ENCODE measurements at regions not wholly inside any gene's neighbourhood (a gene's known extent, or its start where the extent isn't known, plus 50 kb on each side); places are given as distances from the start of the nearest gene placed in this dataset.
A peak's percentile ranks its signal among the peaks of the same experiment; 100 is the strongest.

GRCh38 chr14:83541147-83541546, 1988.8 kb upstream of the FLRT2 start:
- no peak overlapping the region for H3K4me2 ChIP-seq (ENCODE audit: low read length)
- H3K4me3 ChIP-seq (ENCODE audit: low read length), result no peak overlapping the region
- no peak overlapping the region for H3K9ac ChIP-seq (ENCODE audit: low read depth, low read length)
- no peaks in the 10 kb centered on the region for H3K9me3 ChIP-seq (replicated peaks; ENCODE audit: low read length)
- no peaks in the 10 kb centered on the region for H3K27me3 ChIP-seq (ENCODE audit: control insufficient read depth, insufficient read depth, low read length)
- H3K4me1 ChIP-seq (ENCODE audit: control insufficient read depth, insufficient read depth, low read length), result no peaks in the 10 kb centered on the region
- no peaks in the 10 kb centered on the region for H3K36me3 ChIP-seq (ENCODE audit: insufficient read depth, low read length)

- Histone ChIP-seq H3K36me3 (ENCODE audit: insufficient read depth, low read length) (no peaks in the 10 kb centered on the region), H3K4me1 (ENCODE audit: control insufficient read depth, insufficient read depth, low read length) (peaks cover 8% of the 10 kb centered on the region), H3K27me3 (ENCODE audit: control insufficient read depth, insufficient read depth, low read length) (no peaks in the 10 kb centered on the region), H3K9me3 (replicated peaks; ENCODE audit: low read length) (no peaks in the 10 kb centered on the region), H3K4me3 (ENCODE audit: low read length) (no peak overlapping the region), H3K9ac (ENCODE audit: low read depth, low read length) (no peak overlapping the region), H3K4me2 (ENCODE audit: low read length) (peak overlapping the region; percentile 38)
Measured at GRCh38 chr14:83548061-83548839, 1981.7 kb upstream of the FLRT2 start.

- no peak overlapping the region for H3K9ac ChIP-seq (ENCODE audit: low read depth, low read length)
- no peaks in the 10 kb centered on the region for H3K36me3 ChIP-seq (ENCODE audit: insufficient read depth, low read length)
- peaks cover 3% of the 10 kb centered on the region for H3K9me3 ChIP-seq (replicated peaks; ENCODE audit: low read length)
- no peak overlapping the region for H3K4me3 ChIP-seq (ENCODE audit: low read length)
- H3K4me1 ChIP-seq (ENCODE audit: control insufficient read depth, insufficient read depth, low read length), result peaks cover 12% of the 10 kb centered on the region
- no peak overlapping the region for H3K4me2 ChIP-seq (ENCODE audit: low read length)
- H3K27me3 ChIP-seq (ENCODE audit: control insufficient read depth, insufficient read depth, low read length), result no peaks in the 10 kb centered on the region
Measured at GRCh38 chr14:83556065-83556464, 1973.9 kb upstream of the FLRT2 start.

GRCh38 chr14:83556746-83557453, 1973.0 kb upstream of the FLRT2 start:
- peaks cover 12% of the 10 kb centered on the region for H3K4me1 ChIP-seq (ENCODE audit: control insufficient read depth, insufficient read depth, low read length)
- no peaks in the 10 kb centered on the region for H3K27me3 ChIP-seq (ENCODE audit: control insufficient read depth, insufficient read depth, low read length)
- H3K9ac ChIP-seq (ENCODE audit: low read depth, low read length), result no peak overlapping the region
- no peak overlapping the region for H3K4me3 ChIP-seq (ENCODE audit: low read length)
- H3K36me3 ChIP-seq (ENCODE audit: insufficient read depth, low read length), result no peaks in the 10 kb centered on the region
- H3K9me3 ChIP-seq (replicated peaks; ENCODE audit: low read length), result peaks cover 3% of the 10 kb centered on the region
- H3K4me2 ChIP-seq (ENCODE audit: low read length), result no peak overlapping the region

GRCh38 chr14:83558946-83559345, 1971.0 kb upstream of the FLRT2 start:
- Histone ChIP-seq H3K9me3 (replicated peaks; ENCODE audit: low read length) (peaks cover 3% of the 10 kb centered on the region), H3K27me3 (ENCODE audit: control insufficient read depth, insufficient read depth, low read length) (no peaks in the 10 kb centered on the region), H3K4me1 (ENCODE audit: control insufficient read depth, insufficient read depth, low read length) (peaks cover 12% of the 10 kb centered on the region), H3K36me3 (ENCODE audit: insufficient read depth, low read length) (no peaks in the 10 kb centered on the region), H3K4me2 (ENCODE audit: low read length) (no peak overlapping the region), H3K9ac (ENCODE audit: low read depth, low read length) (no peak overlapping the region), H3K4me3 (ENCODE audit: low read length) (no peak overlapping the region)

GRCh38 chr14:83559721-83560120, 1970.2 kb upstream of the FLRT2 start:
- no peak overlapping the region for H3K4me2 ChIP-seq (ENCODE audit: low read length)
- H3K4me1 ChIP-seq (ENCODE audit: control insufficient read depth, insufficient read depth, low read length), result peaks cover 12% of the 10 kb centered on the region
- H3K9me3 ChIP-seq (replicated peaks; ENCODE audit: low read length), result peaks cover 3% of the 10 kb centered on the region
- H3K4me3 ChIP-seq (ENCODE audit: low read length), result no peak overlapping the region
- H3K27me3 ChIP-seq (ENCODE audit: control insufficient read depth, insufficient read depth, low read length), result no peaks in the 10 kb centered on the region
- H3K9ac ChIP-seq (ENCODE audit: low read depth, low read length), result no peak overlapping the region
- no peaks in the 10 kb centered on the region for H3K36me3 ChIP-seq (ENCODE audit: insufficient read depth, low read length)

GRCh38 chr14:83561261-83561660, 1968.7 kb upstream of the FLRT2 start:
- Histone ChIP-seq H3K4me2 (ENCODE audit: low read length) (no peak overlapping the region), H3K9ac (ENCODE audit: low read depth, low read length) (no peak overlapping the region), H3K36me3 (ENCODE audit: insufficient read depth, low read length) (no peaks in the 10 kb centered on the region), H3K4me3 (ENCODE audit: low read length) (no peak overlapping the region), H3K9me3 (replicated peaks; ENCODE audit: low read length) (peaks cover 3% of the 10 kb centered on the region), H3K4me1 (ENCODE audit: control insufficient read depth, insufficient read depth, low read length) (peaks cover 12% of the 10 kb centered on the region), H3K27me3 (ENCODE audit: control insufficient read depth, insufficient read depth, low read length) (no peaks in the 10 kb centered on the region)

GRCh38 chr14:83566567-83566966, 1963.4 kb upstream of the FLRT2 start:
- Histone ChIP-seq H3K9ac (ENCODE audit: low read depth, low read length) (no peak overlapping the region), H3K4me1 (ENCODE audit: control insufficient read depth, insufficient read depth, low read length) (peaks cover 3% of the 10 kb centered on the region), H3K4me3 (ENCODE audit: low read length) (no peak overlapping the region), H3K27me3 (ENCODE audit: control insufficient read depth, insufficient read depth, low read length) (no peaks in the 10 kb centered on the region), H3K9me3 (replicated peaks; ENCODE audit: low read length) (no peaks in the 10 kb centered on the region), H3K4me2 (ENCODE audit: low read length) (no peak overlapping the region), H3K36me3 (ENCODE audit: insufficient read depth, low read length) (no peaks in the 10 kb centered on the region)

GRCh38 chr14:83568141-83568540, 1961.8 kb upstream of the FLRT2 start:
- Histone ChIP-seq H3K9ac (ENCODE audit: low read depth, low read length) (no peak overlapping the region), H3K4me2 (ENCODE audit: low read length) (no peak overlapping the region), H3K36me3 (ENCODE audit: insufficient read depth, low read length) (no peaks in the 10 kb centered on the region), H3K4me3 (ENCODE audit: low read length) (no peak overlapping the region), H3K4me1 (ENCODE audit: control insufficient read depth, insufficient read depth, low read length) (peaks cover 3% of the 10 kb centered on the region), H3K27me3 (ENCODE audit: control insufficient read depth, insufficient read depth, low read length) (no peaks in the 10 kb centered on the region), H3K9me3 (replicated peaks; ENCODE audit: low read length) (no peaks in the 10 kb centered on the region)

- H3K9me3 ChIP-seq (replicated peaks; ENCODE audit: low read length), result no peaks in the 10 kb centered on the region
- no peak overlapping the region for H3K9ac ChIP-seq (ENCODE audit: low read depth, low read length)
- H3K4me3 ChIP-seq (ENCODE audit: low read length), result no peak overlapping the region
- H3K4me2 ChIP-seq (ENCODE audit: low read length), result no peak overlapping the region
- H3K36me3 ChIP-seq (ENCODE audit: insufficient read depth, low read length), result no peaks in the 10 kb centered on the region
- H3K27me3 ChIP-seq (ENCODE audit: control insufficient read depth, insufficient read depth, low read length), result no peaks in the 10 kb centered on the region
- H3K4me1 ChIP-seq (ENCODE audit: control insufficient read depth, insufficient read depth, low read length), result no peaks in the 10 kb centered on the region
Measured at GRCh38 chr14:83575301-83575700, 1954.6 kb upstream of the FLRT2 start.

GRCh38 chr14:83583201-83583600, 1946.7 kb upstream of the FLRT2 start:
- H3K4me2 ChIP-seq (ENCODE audit: low read length), result no peak overlapping the region
- H3K9me3 ChIP-seq (replicated peaks; ENCODE audit: low read length), result no peaks in the 10 kb centered on the region
- H3K9ac ChIP-seq (ENCODE audit: low read depth, low read length), result no peak overlapping the region
- H3K4me3 ChIP-seq (ENCODE audit: low read length), result no peak overlapping the region
- H3K4me1 ChIP-seq (ENCODE audit: control insufficient read depth, insufficient read depth, low read length), result no peaks in the 10 kb centered on the region
- H3K36me3 ChIP-seq (ENCODE audit: insufficient read depth, low read length), result no peaks in the 10 kb centered on the region
- no peaks in the 10 kb centered on the region for H3K27me3 ChIP-seq (ENCODE audit: control insufficient read depth, insufficient read depth, low read length)

GRCh38 chr14:83594874-83595273, 1935.1 kb upstream of the FLRT2 start:
- H3K9me3 ChIP-seq (replicated peaks; ENCODE audit: low read length), result no peaks in the 10 kb centered on the region
- no peaks in the 10 kb centered on the region for H3K36me3 ChIP-seq (ENCODE audit: insufficient read depth, low read length)
- H3K4me3 ChIP-seq (ENCODE audit: low read length), result no peak overlapping the region
- no peak overlapping the region for H3K4me2 ChIP-seq (ENCODE audit: low read length)
- H3K9ac ChIP-seq (ENCODE audit: low read depth, low read length), result no peak overlapping the region
- no peaks in the 10 kb centered on the region for H3K4me1 ChIP-seq (ENCODE audit: control insufficient read depth, insufficient read depth, low read length)
- no peaks in the 10 kb centered on the region for H3K27me3 ChIP-seq (ENCODE audit: control insufficient read depth, insufficient read depth, low read length)
